ENCODE measurements at regions not wholly inside any gene's neighbourhood (a gene's known extent, or its start where the extent isn't known, plus 50 kb on each side); places are given as distances from the start of the nearest gene placed in this dataset.

- no peaks in the 10 kb centered on the region for H3K27me3 ChIP-seq
- H3K36me3 ChIP-seq = no peaks in the 10 kb centered on the region
- TF ChIP-seq CTCF (IDR thresholded peaks at IDR 0.05) = no peak
- no peak overlapping the region for H3K27ac ChIP-seq
- DNase-seq (no peak), ATAC-seq (no peak)
- intact Hi-C loops (cut with DNase I) = no loop called here
- no peaks in the 10 kb centered on the region for H3K4me1 ChIP-seq
- H3K4me3 ChIP-seq = no peak overlapping the region
- H3K9me3 ChIP-seq = no peaks in the 10 kb centered on the region
Measured at GRCh38 chr20:6579824-6580223, 187.7 kb upstream of the BMP2 start.

DNA sequence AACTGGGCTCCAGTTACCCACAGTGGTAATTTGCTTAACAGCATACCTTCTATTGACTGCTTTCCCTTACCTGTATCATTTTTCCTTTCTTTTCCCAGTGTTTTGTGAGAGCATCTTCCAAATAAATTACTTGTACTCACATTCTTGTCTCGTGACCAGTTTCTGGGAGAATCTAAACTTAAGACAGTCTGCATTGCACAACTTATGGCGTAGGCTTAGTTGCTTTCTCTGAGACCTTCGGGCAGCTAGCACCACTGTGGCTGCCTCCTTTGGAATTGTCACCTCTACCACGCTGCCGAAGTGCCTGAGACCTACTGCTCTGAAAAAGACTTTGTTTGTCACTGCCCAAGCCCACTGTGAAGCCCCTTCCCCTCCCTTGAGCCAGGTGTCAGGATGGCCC lies 188.1 kb upstream of the BMP2 start:
- Histone ChIP-seq H3K4me3 (no peak overlapping the region), H3K9me3 (no peaks in the 10 kb centered on the region), H3K27me3 (no peaks in the 10 kb centered on the region), H3K27ac (no peak overlapping the region), H3K36me3 (no peaks in the 10 kb centered on the region), H3K4me1 (no peaks in the 10 kb centered on the region)
- intact Hi-C loops (cut with DNase I) = no loop called here
- ATAC-seq (no peak), DNase-seq (no peak)
- TF ChIP-seq CTCF (IDR thresholded peaks at IDR 0.05) = no peak

GRCh38 chr20:6577451-6577850 lies 190.0 kb upstream of the BMP2 start:
- no peaks in the 10 kb centered on the region for H3K4me1 ChIP-seq
- no peak for ATAC-seq
- TF ChIP-seq CTCF (IDR thresholded peaks at IDR 0.05) = no peak

GRCh38 chr20:6576726-6577125 lies 190.8 kb upstream of the BMP2 start:
- no peak overlapping the region for H3K4me3 ChIP-seq
- DNase-seq (no peak), ATAC-seq (no peak)
- intact Hi-C loops (cut with DNase I) = no loop called here
- no peaks in the 10 kb centered on the region for H3K4me1 ChIP-seq
- no peaks in the 10 kb centered on the region for H3K27me3 ChIP-seq
- no peak for TF ChIP-seq CTCF (IDR thresholded peaks at IDR 0.05)
- H3K27ac ChIP-seq = no peak overlapping the region
- H3K36me3 ChIP-seq = no peaks in the 10 kb centered on the region
- no peaks in the 10 kb centered on the region for H3K9me3 ChIP-seq

More at GRCh38 chr20:6577451-6577850, 190.0 kb upstream of the BMP2 start:
- no peak for DNase-seq
- H3K9me3 ChIP-seq = no peaks in the 10 kb centered on the region
- H3K27me3 ChIP-seq = no peaks in the 10 kb centered on the region
- no peaks in the 10 kb centered on the region for H3K36me3 ChIP-seq
- H3K27ac ChIP-seq = no peak overlapping the region
- intact Hi-C loops (cut with DNase I) = no loop called here
- H3K4me3 ChIP-seq = no peak overlapping the region

GRCh38 chr20:6575912-6576401 lies 191.5 kb upstream of the BMP2 start:
- H3K4me3 ChIP-seq = no peak overlapping the region
- no peak overlapping the region for H3K27ac ChIP-seq
- H3K4me1 ChIP-seq = no peaks in the 10 kb centered on the region
- no peak for ATAC-seq
- no peak for DNase-seq
- no peaks in the 10 kb centered on the region for H3K9me3 ChIP-seq
- no peaks in the 10 kb centered on the region for H3K36me3 ChIP-seq
- no peak for TF ChIP-seq CTCF (IDR thresholded peaks at IDR 0.05)
- H3K27me3 ChIP-seq = no peaks in the 10 kb centered on the region
- intact Hi-C loops (cut with DNase I) = no loop called here

All from left lung (tissue), 4 donors.